OCI-LY3 (cell line): ENCODE measurements at regions not wholly inside any gene's neighbourhood (a gene's known extent, or its start where the extent isn't known, plus 50 kb on each side); places are given as distances from the start of the nearest gene placed in this dataset.

Experiments used
- H2AFZ ChIP-seq: fragments of 200-600, 300-600 bp; shearing (Covaris generic); 2 replicates; pipeline ENCODE4 v1.6.0; 2014; ENCODE audit warnings: antibody characterized with exemption, low read depth, low read length
- H3K27ac ChIP-seq: fragments of 200-600, 300-600 bp; sonication (generic); 2 replicates; pipeline ENCODE4 v1.5.1; 2014; ENCODE audit warnings: mild to moderate bottlenecking, low read length, moderate library complexity, mixed read lengths
- H3K27me3 ChIP-seq: fragments of 200-600, 300-600 bp; sonication (generic); 2 replicates; pipeline ENCODE4 v1.6.1; 2014; ENCODE audit warnings: low read depth, low read length, mixed read lengths
- H3K36me3 ChIP-seq: fragments of 200-600, 300-600 bp; sonication (generic); replicated peaks from 2 replicates; pipeline ENCODE3; 2014; ENCODE audit warnings: low read depth, low read length, mixed read lengths
- H3K4me1 ChIP-seq: fragments of 300-600, 200-600 bp; sonication (generic); 2 replicates; pipeline ENCODE4 v1.6.1; 2014; ENCODE audit warnings: low read length, mixed read lengths
- H3K4me2 ChIP-seq: fragments of 200-600, 300-600 bp; sonication (generic); 2 replicates; pipeline ENCODE4 v1.6.1; 2014; ENCODE audit warnings: low read length, mixed read lengths
- H3K4me3 ChIP-seq: fragments of 300-600, 200-600 bp; sonication (generic); 2 replicates; pipeline ENCODE4 v1.5.1; 2014; ENCODE audit warnings: antibody characterized with exemption, mild to moderate bottlenecking, low read length, moderate library complexity
- H3K79me2 ChIP-seq: fragments of 300-600, 200-600 bp; shearing (Covaris generic); 2 replicates; pipeline ENCODE4 v1.6.1; 2014; ENCODE audit warnings: mild to moderate bottlenecking, low read length, mixed read lengths
- H3K9ac ChIP-seq: fragments of 300-600, 200-600 bp; shearing (Covaris generic); 2 replicates; pipeline ENCODE4 v1.6.0; 2014; ENCODE audit warnings: mild to moderate bottlenecking, low read length, moderate library complexity
- H3K9me3 ChIP-seq: fragments of 200-600, 300-600 bp; shearing (Covaris generic); 2 replicates; pipeline ENCODE4 v1.6.1; 2014; ENCODE audit warnings: low read length, mixed read lengths; ENCODE audit not compliant: insufficient read depth
- H4K20me1 ChIP-seq: fragments of 200-600, 300-600 bp; sonication (generic); 2 replicates; pipeline ENCODE4 v1.6.1; 2016; ENCODE audit warnings: low read length, mixed read lengths; ENCODE audit not compliant: insufficient read depth
- EZH2phosphoT487 ChIP-seq: fragments of 200-600 bp; shearing (Covaris generic); IDR thresholded peaks from 2 replicates; pipeline ENCODE4 v1.6.1; 2018; ENCODE audit warnings: antibody characterized with exemption, mixed run types, low read depth
- TF ChIP-seq, protein P1 (sequence below): fragments of 200-600, 300-600 bp; sonication (generic); IDR thresholded peaks from 2 replicates; pipeline ENCODE4 v1.5.1; 2014; ENCODE audit warnings: antibody characterized with exemption, low read length, low read depth

DNA sequence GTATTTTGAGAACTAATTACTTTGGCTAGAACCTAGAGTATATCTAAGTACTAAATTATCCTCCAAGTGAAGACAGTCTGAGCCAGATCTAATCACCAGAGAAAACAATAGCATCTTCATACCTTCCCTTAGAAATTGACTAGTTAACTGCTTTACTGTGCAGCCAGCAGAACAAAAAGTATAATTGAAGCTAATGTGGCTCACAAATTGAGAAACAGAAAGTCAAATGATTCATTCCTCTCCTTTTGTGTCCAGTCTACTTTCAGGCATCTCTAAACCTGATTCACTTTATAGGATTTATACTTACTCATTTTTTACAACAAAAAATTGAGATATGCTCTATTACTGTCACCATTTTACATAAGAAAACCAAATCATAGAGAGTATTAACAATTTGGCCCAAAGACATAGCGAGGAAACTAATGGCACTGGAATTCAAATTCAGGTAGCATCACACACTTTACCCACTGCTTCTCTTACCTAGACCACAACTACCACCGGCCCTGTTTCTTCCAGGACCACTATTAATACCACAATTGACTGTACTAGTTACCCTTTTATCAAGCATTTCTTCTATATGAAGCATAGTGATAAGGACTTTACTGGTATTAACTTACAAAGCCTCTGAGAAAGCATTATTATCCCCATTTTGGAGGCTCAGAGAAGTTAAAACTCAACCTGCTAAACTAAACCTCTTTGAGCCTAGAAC lies 1402.6 kb upstream of the TENM4 start:
- H3K4me3 ChIP-seq = no peak overlapping the region
- no peaks in the 10 kb centered on the region for H4K20me1 ChIP-seq
- H3K9me3 ChIP-seq = no peaks in the 10 kb centered on the region
- H3K4me1 ChIP-seq = peaks cover 35% of the 10 kb centered on the region
- H3K36me3 ChIP-seq = no peaks in the 10 kb centered on the region
- H2AFZ ChIP-seq = 0 out of 2 replicates have a peak overlapping the region, but pooled peaks have one; percentile 5
- no peak overlapping the region for H3K27ac ChIP-seq
- peak overlapping the region; percentile 2 for H3K4me2 ChIP-seq
- no peaks in the 10 kb centered on the region for H3K79me2 ChIP-seq
- TF ChIP-seq EZH2phosphoT487 = no peak
- TF ChIP-seq, protein P1, sequence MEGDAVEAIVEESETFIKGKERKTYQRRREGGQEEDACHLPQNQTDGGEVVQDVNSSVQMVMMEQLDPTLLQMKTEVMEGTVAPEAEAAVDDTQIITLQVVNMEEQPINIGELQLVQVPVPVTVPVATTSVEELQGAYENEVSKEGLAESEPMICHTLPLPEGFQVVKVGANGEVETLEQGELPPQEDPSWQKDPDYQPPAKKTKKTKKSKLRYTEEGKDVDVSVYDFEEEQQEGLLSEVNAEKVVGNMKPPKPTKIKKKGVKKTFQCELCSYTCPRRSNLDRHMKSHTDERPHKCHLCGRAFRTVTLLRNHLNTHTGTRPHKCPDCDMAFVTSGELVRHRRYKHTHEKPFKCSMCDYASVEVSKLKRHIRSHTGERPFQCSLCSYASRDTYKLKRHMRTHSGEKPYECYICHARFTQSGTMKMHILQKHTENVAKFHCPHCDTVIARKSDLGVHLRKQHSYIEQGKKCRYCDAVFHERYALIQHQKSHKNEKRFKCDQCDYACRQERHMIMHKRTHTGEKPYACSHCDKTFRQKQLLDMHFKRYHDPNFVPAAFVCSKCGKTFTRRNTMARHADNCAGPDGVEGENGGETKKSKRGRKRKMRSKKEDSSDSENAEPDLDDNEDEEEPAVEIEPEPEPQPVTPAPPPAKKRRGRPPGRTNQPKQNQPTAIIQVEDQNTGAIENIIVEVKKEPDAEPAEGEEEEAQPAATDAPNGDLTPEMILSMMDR = no peak
- H3K27me3 ChIP-seq = no peaks in the 10 kb centered on the region
- no peak overlapping the region for H3K9ac ChIP-seq

DNA sequence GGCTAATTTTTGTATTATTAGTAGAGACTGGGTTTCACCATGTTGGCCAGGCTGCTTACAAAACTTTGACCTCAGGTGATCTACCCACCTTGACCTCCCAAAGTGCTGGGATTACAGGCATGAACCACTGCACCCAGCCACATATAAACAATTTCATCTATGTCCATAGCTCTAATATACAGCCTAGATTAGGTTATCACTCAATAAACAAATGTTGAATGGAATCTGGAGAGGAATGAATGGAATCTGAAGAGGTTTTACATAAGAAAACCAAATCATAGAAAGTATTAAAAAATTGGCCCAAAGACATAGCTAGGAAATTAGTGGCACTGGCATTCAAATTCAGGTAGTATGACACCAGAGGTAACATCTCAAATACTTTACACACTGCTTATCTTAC lies 1401.4 kb upstream of the TENM4 start:
- Histone ChIP-seq H3K4me3 (no peak overlapping the region), H3K36me3 (no peaks in the 10 kb centered on the region), H3K9ac (no peak overlapping the region), H2AFZ (no peak overlapping the region), H3K9me3 (no peaks in the 10 kb centered on the region), H3K27me3 (no peaks in the 10 kb centered on the region), H3K27ac (no peak overlapping the region), H3K79me2 (no peaks in the 10 kb centered on the region), H3K4me2 (no peak overlapping the region), H3K4me1 (peaks cover 44% of the 10 kb centered on the region), H4K20me1 (no peaks in the 10 kb centered on the region)
- TF ChIP-seq, protein P1 = no peak
- no peak for TF ChIP-seq EZH2phosphoT487

DNA sequence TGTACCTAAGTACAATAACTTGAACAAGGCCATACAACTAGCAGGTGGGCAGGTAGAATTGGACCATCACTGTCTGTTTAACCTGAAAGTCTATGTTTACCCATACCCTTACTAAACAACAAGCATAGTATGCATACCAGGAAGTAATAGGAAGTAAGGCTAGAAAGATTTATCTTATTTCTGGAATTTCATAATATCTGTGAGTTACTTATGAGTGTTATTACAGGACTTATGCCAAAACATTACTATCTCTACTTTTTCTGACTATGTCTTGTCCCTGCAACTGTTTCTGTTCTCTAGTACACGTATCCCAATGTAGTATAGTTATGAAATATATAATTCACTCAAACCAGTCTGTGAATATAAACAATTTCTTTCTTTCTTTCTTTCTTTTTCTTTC lies 1400.8 kb upstream of the TENM4 start:
- no peaks in the 10 kb centered on the region for H3K36me3 ChIP-seq
- no peak overlapping the region for H3K27ac ChIP-seq
- H3K27me3 ChIP-seq = no peaks in the 10 kb centered on the region
- H3K9me3 ChIP-seq = no peaks in the 10 kb centered on the region
- H4K20me1 ChIP-seq = no peaks in the 10 kb centered on the region
- H3K79me2 ChIP-seq = no peaks in the 10 kb centered on the region
- H3K4me2 ChIP-seq = no peak overlapping the region
- no peak overlapping the region for H3K4me3 ChIP-seq
- TF ChIP-seq, protein P1 = no peak
- no peak for TF ChIP-seq EZH2phosphoT487
- peaks cover 42% of the 10 kb centered on the region for H3K4me1 ChIP-seq
- H3K9ac ChIP-seq = no peak overlapping the region
- no peak overlapping the region for H2AFZ ChIP-seq

DNA sequence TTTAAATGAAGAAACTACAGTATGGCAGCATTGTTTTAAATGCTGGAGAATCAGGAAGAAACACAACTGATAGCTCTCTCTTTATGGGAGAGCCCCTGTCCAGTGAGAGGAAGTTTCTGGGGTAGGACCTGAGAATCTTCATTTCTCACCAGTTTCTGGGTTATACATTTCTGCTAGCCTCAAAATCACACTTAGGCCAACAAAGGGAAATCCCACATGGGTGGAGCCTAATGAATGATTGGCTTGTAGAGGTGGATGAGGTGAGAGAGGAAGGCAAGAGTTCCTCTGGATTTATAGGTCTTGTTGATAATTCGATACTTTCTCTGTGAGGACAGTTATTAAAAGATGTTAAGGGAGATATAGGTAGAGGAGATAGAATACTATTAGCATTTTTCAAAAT lies 1397.3 kb upstream of the TENM4 start:
- no peak overlapping the region for H3K9ac ChIP-seq
- peak overlapping the region; percentile 24 for H3K4me2 ChIP-seq
- H3K27ac ChIP-seq = no peak overlapping the region; the same call in 1 of the 2 replicates
- H4K20me1 ChIP-seq = no peaks in the 10 kb centered on the region
- TF ChIP-seq, protein P1 = no peak
- H3K79me2 ChIP-seq = no peaks in the 10 kb centered on the region
- H3K4me3 ChIP-seq = no peak overlapping the region
- no peaks in the 10 kb centered on the region for H3K27me3 ChIP-seq
- H3K36me3 ChIP-seq = no peaks in the 10 kb centered on the region
- H2AFZ ChIP-seq = 0 out of 2 replicates have a peak overlapping the region, but pooled peaks have one; percentile 48
- peaks cover 41% of the 10 kb centered on the region for H3K4me1 ChIP-seq
- H3K9me3 ChIP-seq = no peaks in the 10 kb centered on the region
